K562 (cell line): ENCODE measurements at regions not wholly inside any gene's neighbourhood (a gene's known extent, or its start where the extent isn't known, plus 50 kb on each side); places are given as distances from the start of the nearest gene placed in this dataset.

Source experiments
- TEAD4 ChIP-seq, 2 experiments: sonication (generic) in 1 of 2; formaldehyde crosslinking in 1 of 2; IDR thresholded peaks; 2 replicates each; pipeline versions ENCODE4 v1.6.1 to v1.8.0; 2012 to 2022; ENCODE audit warnings: borderline replicate concordance in 1 of 2, inconsistent platforms in 1 of 2, low read length in 1 of 2, mild to moderate bottlenecking in 1 of 2, missing genetic modification reagents in 1 of 2
- TF ChIP-seq, protein P1 (sequence below): sonication (generic); formaldehyde crosslinking; IDR thresholded peaks from 2 replicates; pipeline ENCODE4 v1.8.0; 2022; ENCODE audit warnings: mild to moderate bottlenecking, missing genetic modification reagents

DNA sequence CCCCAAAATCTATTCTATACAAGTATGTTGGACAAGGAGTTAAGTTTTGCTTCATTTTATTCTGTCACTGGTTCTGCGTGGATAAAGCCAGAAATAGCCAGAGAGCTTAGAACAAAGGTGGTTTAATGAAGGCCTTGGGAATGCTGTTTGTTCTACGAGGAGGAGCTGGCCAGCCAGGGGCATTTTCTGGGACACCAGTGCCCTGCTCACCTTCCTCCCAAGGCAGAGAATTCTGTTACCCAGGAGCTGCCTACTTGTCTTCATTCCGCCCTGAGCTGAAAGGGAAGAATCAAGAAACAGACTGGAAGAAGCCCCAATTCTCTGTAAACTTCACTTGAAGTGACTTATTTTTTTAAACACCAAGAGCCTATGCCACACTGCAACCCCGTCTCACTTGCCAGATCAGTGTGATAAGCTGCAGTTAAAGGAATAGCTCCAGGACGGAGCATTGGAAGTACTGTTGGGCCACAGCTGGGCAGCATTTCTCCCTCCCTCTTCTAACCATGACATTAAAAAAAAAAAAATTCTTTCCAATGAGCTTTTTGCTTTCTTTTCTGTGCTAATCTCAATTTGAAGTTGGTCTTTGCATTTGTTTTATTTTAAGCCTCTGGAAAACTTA, 149.8 kb upstream of the DYNLRB2 start:
- TF ChIP-seq TEAD4 (IDR thresholded peaks at IDR 0.05; ENCODE audit: low read length) (no peak), TEAD4 (CRISPR knock-in tag; IDR thresholded peaks at IDR 0.05; ENCODE audit: borderline replicate concordance) (no peak)
- TF ChIP-seq, protein P1, sequence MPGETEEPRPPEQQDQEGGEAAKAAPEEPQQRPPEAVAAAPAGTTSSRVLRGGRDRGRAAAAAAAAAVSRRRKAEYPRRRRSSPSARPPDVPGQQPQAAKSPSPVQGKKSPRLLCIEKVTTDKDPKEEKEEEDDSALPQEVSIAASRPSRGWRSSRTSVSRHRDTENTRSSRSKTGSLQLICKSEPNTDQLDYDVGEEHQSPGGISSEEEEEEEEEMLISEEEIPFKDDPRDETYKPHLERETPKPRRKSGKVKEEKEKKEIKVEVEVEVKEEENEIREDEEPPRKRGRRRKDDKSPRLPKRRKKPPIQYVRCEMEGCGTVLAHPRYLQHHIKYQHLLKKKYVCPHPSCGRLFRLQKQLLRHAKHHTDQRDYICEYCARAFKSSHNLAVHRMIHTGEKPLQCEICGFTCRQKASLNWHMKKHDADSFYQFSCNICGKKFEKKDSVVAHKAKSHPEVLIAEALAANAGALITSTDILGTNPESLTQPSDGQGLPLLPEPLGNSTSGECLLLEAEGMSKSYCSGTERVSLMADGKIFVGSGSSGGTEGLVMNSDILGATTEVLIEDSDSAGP (CRISPR knock-in tag) = no peak
